ENCODE measurements at regions not wholly inside any gene's neighbourhood (a gene's known extent, or its start where the extent isn't known, plus 50 kb on each side); places are given as distances from the start of the nearest gene placed in this dataset.
A peak's percentile ranks its signal among the peaks of the same experiment; 100 is the strongest.

- Histone ChIP-seq H3K36me3 (replicated peaks in 1 of 2; ENCODE audit: control insufficient read depth in 1 of 2, insufficient read depth in 2 of 2, low read length in 2 of 2) (no peaks in the 10 kb centered on the region), H3K27ac (ENCODE audit: extremely low read length, insufficient read depth, low read length) (no peak overlapping the region), H3K4me2 (ENCODE audit: low read depth, low read length) (no peak overlapping the region), H2AFZ (ENCODE audit: low read length) (no peak overlapping the region), H3K79me2 (ENCODE audit: insufficient read depth, low read length) (no peaks in the 10 kb centered on the region), H3K27me3 (ENCODE audit: control insufficient read depth in 1 of 2, insufficient read depth in 2 of 2, low read length in 2 of 2) (peaks cover 1 to 13% of the 10 kb centered on the region in 2 experiments; a peak in 2 of 5 replicates), H4K20me1 (ENCODE audit: insufficient read depth, low read length) (no peaks in the 10 kb centered on the region), H3K4me3 (replicated peaks in 1 of 3; ENCODE audit: insufficient read depth in 1 of 3, low read depth in 2 of 3, low read length in 3 of 3) (no peak overlapping the region), H3K9ac (ENCODE audit: insufficient read depth, low read depth, low read length) (no peak overlapping the region), H3K4me1 (ENCODE audit: insufficient read depth, low read length) (no peaks in the 10 kb centered on the region), H3K9me3 (ENCODE audit: low read length) (no peaks in the 10 kb centered on the region)
- ATAC-seq: no peak
- in situ Hi-C loops (cut with HindIII; ENCODE audit: extremely low pct_ligation_motif_present, low pct_unique_long_range_greater_than_20kb): no loop called here
- ChIA-PET POLR2A (no interaction called here), CTCF (ENCODE audit: low intra/inter-chr PET ratio, low total read pairs) (no interaction called here)
- no peak for FAIRE-seq
- WGBS (ENCODE audit: low lambda C conversion rate): 16% methylated on average over 4 of the region's 4 CpGs
- DNase-seq (ENCODE audit: low spot score): no peak
- no TSS peak for BruUV-seq (replicated peaks)
- TF ChIP-seq UBTF (CRISPR knock-in tag; IDR thresholded peaks at IDR 0.05) (no peak), ZNF850 (CRISPR knock-in tag; conservative IDR thresholded peaks at IDR 0.05) (no peak), CEBPZ (IDR thresholded peaks at IDR 0.05; ENCODE audit: low read length) (no peak), ATF4 (CRISPR knock-in tag; IDR thresholded peaks at IDR 0.05) (peak in 1 of 2 experiments; percentile 53; a peak in 2 of 4 replicates), KLF9 (CRISPR knock-in tag; IDR thresholded peaks at IDR 0.05; ENCODE audit: low read depth) (no peak)
- intact Hi-C loops (cut with micrococcal nuclease; ENCODE audit: unreplicated experiment): no loop called here
Measured at GRCh38 chr9:99419070-99419469, 197.0 kb downstream of the SEC61B start.
